Astrocyte of the spinal cord (primary cell): ENCODE measurements at regions not wholly inside any gene's neighbourhood (a gene's known extent, or its start where the extent isn't known, plus 50 kb on each side); places are given as distances from the start of the nearest gene placed in this dataset.

Experiments used
- DNase-seq: peaks from one replicate; pipeline ENCODE4 v3.0.0; 2011; ENCODE audit warnings: low read depth, low spot score
- H3K4me3 ChIP-seq: 2 replicates; pipeline ENCODE4 v1.5.1; 2011; ENCODE audit warnings: low read depth, mild to moderate bottlenecking, low read length, moderate library complexity
- CTCF ChIP-seq: IDR thresholded peaks from 2 replicates; pipeline ENCODE4 v1.5.1; 2012; ENCODE audit warnings: low read depth, mild to moderate bottlenecking, low read length, inconsistent platforms
- in situ Hi-C: cut with HindIII; loops from 2 replicates; pipeline ENCODE4 v1.10.0; 2017; ENCODE audit warnings: low sequenced_read_pairs

DNA sequence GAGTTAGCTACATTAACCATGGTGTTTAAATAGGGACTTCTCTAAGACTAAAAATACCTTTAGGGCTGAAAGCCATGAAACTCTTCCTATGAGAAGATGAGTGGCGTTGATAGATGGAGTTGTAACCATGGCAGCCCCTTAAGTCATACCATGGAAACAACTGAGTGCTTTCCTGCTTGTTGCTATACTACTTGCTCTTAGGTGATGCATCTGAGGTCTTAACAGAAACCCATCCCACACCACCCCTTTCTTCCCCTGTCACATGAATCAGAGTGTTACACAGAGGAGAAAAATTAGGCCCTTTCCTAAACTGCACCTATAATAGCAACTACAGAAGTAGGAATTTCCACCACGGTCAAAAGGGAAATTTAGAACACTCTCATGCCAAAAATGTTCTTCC is 64.3 kb upstream of the ZC3H12C start:
- no peak for DNase-seq
- TF ChIP-seq CTCF = no peak
- no peak overlapping the region for H3K4me3 ChIP-seq
- in situ Hi-C loops = no loop called here

DNA sequence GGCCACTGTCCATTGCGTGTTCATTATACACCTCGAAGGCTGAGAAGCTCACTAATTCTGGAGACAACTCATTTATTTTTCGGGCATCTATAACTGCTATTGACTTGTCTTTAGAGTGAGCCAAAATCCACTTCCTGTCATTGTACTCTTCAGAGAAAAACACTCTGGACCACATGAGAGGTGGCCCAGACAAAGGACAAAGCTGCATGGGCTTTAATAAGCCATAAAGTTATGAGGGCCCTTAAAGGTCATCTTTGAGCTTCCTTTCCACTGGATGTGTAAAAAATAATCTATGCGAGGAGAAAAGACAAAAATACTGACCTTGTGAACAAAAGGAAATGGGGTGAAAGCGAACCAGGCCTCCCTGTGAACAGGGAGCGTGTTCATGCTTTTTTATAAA is 63.5 kb upstream of the ZC3H12C start:
- no peak for DNase-seq
- TF ChIP-seq CTCF = no peak
- H3K4me3 ChIP-seq = no peak overlapping the region
- in situ Hi-C loops = no loop called here

GRCh38 chr11:110031171-110031570 is 62.0 kb upstream of the ZC3H12C start:
- H3K4me3 ChIP-seq = no peak overlapping the region
- DNase-seq = no peak
- no peak for TF ChIP-seq CTCF
- in situ Hi-C loops = no loop called here

- no peak for TF ChIP-seq CTCF
- in situ Hi-C loops = no loop called here
- no peak overlapping the region for H3K4me3 ChIP-seq
- peak; percentile 18 for DNase-seq
Measured at GRCh38 chr11:110032259-110032658, 60.9 kb upstream of the ZC3H12C start.

- no peak for DNase-seq
- in situ Hi-C loops = no loop called here
Measured at GRCh38 chr11:110032957-110033570, 60.1 kb upstream of the ZC3H12C start.

DNA sequence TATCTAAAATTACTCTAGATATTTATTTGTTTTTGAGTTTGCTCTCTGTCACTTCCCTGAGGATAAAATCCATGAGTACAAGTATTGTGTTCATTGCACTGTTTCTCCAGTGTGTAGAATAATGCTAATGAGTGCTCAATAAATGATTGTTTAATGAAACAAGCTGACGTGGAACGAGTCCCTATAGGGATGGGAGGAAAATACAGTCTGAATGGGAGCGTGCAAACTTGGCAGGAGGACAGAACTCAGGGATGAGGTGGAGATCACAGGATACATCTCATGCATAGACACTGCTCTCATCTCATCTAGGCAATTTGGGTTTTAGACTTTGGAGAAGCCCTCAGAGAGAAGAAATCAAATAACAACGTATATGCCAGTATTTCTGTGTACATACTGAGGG is 58.4 kb upstream of the ZC3H12C start:
- in situ Hi-C loops = no loop called here
- H3K4me3 ChIP-seq = no peak overlapping the region
- no peak for DNase-seq
- TF ChIP-seq CTCF = no peak

More at GRCh38 chr11:110032957-110033570, 60.1 kb upstream of the ZC3H12C start:
- H3K4me3 ChIP-seq = no peak overlapping the region
- TF ChIP-seq CTCF = no peak

DNA sequence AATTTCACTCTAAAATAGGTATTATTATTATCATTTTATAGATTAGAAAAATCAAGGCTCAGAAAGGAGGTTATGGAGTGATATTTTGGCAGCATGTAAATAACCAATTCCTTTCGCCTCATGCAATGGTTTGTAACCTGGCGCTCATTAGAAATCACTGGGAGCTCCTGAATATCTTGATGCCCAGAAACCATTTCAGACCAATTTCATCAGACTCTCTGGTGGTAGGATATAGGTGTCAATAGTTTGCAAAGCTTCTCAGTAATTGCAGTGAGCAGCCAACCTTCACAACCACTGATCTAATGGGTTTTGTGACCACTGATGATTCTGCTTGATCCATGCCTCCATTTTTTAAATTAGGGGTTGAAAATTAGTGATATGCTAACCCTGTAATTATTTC is 57.8 kb upstream of the ZC3H12C start:
- DNase-seq = no peak
- in situ Hi-C loops = no loop called here
- TF ChIP-seq CTCF = no peak
- no peak overlapping the region for H3K4me3 ChIP-seq
